HG02938 (cell line): ENCODE measurements at regions not wholly inside any gene's neighbourhood (a gene's known extent, or its start where the extent isn't known, plus 50 kb on each side); places are given as distances from the start of the nearest gene placed in this dataset.
A peak's percentile ranks its signal among the peaks of the same experiment; 100 is the strongest.
"Not testable (repeated sequence)": the region's sequence is repeated elsewhere in the genome, so short reads cannot be mapped to it uniquely, and the experiment has no call there.

Experiments
- ATAC-seq: cut with Tn5 transposase; IDR thresholded peaks from one replicate; pipeline ENCODE4 v1.9.1; 2021; ENCODE audit warnings: mild to moderate bottlenecking, moderate library complexity; ENCODE audit not compliant: unreplicated experiment

- ATAC-seq: no peak
Measured at GRCh38 chr18:60020107-60020925, 120.5 kb downstream of the PMAIP1 start.

DNA sequence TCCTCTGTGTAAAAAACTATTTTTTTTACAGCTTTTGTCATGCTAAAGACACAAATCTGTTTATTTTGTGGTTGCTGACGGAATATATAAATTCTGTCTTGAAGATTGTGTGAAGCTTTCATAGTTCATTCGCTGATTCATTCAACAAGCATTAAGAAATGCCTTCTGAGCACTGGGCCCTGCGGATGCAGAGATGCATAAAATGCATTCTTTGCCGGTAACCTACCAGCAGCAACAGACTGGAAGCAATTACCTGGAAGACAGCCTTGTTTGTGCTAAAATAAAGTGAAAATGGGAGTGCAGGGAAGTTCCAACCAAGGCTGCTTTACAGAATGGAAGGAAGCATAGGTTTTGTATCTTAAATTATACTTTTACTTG lies 119.7 kb downstream of the PMAIP1 start:
- no peak for ATAC-seq

DNA sequence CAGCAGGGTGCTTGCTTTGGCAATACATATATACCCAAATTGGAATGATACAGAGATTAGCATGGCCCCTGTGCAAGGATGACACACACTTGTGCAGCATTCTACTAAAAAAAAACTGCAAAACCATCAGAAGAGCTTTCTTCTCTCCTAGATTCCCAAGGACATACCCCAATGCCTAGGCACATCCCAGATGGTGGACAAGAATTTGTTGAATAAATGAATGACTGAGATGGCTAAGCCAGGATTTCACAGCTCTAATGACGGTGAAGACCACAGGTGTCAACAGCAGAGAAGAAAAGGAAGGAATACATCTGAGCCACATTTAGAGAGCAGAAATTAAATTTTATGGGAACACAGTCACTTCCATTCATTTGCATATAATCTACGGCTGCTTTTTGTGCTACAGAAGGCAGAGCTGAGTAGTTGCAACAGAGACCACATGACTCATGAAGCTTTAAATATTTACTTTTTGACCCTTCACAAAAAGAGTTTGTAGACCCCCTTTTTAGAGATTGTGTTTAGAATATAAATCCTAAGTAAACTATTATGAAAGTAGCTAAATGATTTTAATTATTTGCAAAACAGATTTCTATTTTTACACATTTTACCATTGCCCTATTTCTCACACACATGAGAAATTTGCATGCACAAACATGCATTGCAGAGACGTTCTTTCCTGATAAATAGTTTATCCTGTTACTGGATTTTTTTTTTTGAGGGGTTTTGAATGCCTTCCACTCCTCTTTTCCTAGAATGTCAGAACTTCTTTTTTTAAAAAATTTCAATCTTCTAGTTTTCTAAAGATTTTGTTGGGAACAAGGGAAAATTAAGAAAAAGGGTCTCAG lies 119.0 kb downstream of the PMAIP1 start:
- ATAC-seq: no peak

DNA sequence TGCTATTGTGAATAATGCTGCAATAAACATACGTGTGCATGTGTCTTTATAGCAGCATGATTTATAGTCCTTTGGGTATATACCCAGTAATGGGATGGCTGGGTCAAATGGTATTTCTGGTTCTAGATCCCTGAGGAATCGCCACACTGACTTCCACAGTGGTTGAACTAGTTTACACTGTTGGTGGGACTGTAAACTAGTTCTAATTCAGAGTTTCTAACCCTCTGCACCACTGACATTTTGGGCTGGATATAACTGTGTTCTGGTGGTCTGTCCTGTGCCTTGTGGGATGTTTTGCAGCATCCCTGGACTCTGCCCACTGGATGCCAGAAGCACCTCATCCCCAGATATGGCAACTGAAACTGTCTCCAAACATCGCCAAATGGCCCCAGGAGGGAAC lies 118.3 kb downstream of the PMAIP1 start:
- not testable (repeated sequence) for ATAC-seq

DNA sequence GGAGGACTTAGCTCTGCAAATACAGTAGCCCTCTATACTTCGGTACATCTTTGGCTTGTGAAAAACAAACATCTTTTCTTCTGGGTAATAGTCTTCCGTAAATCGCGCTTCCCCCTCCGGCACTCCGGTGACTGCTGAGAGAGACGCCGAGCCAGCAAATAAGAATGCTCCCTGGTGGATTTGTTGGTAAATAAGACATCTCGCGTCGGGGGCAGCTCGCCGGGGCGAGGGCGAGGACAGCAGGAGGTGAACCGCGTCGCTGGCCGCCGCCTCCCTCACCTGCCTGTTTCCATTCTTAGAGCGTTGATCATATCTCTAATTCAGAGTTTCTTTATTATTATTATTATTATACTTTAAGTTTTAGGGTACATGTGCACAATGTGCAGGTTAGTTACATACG lies 117.6 kb downstream of the PMAIP1 start:
- ATAC-seq: no peak

GRCh38 chr18:60015826-60016225 lies 116.0 kb downstream of the PMAIP1 start:
- not testable (repeated sequence) for ATAC-seq

DNA sequence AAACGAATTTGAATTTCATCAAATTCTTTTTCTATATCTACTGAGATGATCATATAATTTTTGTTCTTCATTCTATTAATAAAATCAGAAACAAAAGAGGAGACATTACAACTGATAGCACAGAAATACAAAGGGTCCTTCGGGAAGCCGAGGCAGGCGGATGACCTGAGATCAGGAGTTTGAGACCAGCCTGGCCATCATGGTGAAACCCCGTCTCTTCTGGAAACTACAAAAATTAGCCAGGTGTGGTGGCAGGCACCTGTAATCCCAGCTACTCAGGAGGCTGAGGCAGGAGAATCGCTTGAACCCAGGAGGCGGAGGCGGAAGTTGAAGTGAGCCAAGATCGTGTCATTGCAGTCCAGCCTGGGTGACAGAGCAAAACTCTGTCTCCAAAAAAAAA lies 113.4 kb downstream of the PMAIP1 start:
- ATAC-seq: not testable (repeated sequence)

DNA sequence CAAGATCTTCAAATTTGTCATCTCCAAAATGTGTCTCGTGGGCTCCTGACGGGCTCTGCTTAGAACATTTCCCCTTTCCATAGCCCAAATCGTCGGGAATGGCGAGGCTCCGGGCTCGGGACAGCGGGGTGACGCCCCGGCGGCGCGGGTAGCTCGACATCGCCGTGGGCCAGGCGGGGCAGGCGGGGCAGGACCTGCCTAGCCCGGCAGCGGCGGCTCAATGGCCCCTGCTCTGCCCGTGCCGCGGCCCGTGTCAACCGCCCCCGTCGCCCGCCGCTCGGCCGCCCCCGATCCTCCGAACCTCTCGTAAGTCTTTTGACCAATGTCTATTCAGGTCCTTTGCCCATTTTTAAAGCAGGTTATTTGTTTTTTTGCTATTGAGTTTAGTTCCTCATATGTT lies 111.2 kb downstream of the PMAIP1 start:
- ATAC-seq: no peak

- no peak for ATAC-seq
Measured at GRCh38 chr18:60010513-60010912, 110.7 kb downstream of the PMAIP1 start.

DNA sequence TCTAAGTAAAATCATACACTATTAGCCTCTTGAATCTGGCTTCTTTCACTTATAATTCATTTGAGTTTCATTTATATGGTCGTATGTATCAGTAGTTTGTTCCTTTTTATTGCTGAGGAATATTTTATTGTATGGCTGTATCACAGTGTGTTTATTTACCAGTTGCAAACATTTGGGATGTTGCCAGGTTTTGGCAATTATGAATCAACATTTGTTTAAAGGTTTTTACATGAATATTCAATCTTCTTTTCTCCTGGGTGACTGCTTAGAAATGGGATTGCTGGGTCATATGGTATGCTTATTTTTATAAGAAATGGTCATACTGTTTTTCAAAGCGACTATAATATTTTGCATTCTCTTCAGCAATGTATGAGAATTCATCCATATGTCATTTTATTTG lies 107.9 kb downstream of the PMAIP1 start:
- no peak for ATAC-seq

DNA sequence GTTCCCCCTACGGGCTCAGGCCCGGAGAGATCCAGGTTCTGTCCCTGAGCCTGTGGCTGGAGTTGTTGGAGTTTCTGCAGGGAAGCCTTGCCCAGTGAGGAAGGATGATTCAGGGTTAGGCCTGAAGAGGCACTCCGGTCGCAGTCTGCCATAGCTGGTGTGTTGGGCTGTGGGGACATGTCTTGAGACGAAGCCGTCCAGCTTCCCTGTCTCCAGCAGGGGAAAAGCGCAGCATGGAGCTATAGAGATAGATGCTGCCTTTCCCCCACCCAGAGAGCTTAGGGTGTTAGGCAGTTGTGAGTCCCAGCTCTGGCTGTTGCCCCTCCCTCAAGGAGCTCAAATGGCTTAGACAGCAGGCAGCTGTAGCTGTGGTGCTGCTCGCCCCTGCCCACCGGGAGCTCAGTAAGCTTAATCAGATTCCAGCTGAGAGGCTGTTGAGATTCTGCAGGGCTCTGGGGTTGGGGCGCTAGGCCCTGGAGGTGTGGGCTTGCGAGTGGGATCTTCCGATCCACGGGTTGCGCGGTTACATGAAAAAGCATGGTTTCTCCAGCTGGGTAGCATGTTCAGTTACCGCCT lies 103.9 kb downstream of the PMAIP1 start:
- no peak for ATAC-seq

- ATAC-seq: peak; percentile 77
Measured at GRCh38 chr18:59996370-59996966, 96.7 kb downstream of the PMAIP1 start.

DNA sequence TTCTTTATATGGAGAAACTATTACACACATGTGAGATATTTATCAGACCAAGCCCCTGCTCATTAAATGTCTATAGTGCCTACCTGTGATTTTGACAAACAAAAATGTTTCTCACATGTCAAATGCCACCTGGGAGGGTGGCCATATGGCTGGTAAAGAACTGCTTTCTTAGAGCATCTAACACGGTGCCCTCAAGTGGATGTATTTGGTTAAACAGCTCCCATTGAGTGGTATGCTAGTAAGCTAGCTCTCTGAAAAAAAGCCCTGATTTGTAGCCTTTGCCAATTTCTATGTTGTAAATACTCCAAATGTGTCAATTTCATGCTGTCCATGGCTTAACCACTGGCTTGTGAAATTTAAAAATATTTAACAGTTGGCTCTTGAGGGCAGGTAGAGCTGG lies 94.6 kb downstream of the PMAIP1 start:
- ATAC-seq: peak; percentile 45

GRCh38 chr18:59993560-59993959 lies 93.8 kb downstream of the PMAIP1 start:
- no peak for ATAC-seq

DNA sequence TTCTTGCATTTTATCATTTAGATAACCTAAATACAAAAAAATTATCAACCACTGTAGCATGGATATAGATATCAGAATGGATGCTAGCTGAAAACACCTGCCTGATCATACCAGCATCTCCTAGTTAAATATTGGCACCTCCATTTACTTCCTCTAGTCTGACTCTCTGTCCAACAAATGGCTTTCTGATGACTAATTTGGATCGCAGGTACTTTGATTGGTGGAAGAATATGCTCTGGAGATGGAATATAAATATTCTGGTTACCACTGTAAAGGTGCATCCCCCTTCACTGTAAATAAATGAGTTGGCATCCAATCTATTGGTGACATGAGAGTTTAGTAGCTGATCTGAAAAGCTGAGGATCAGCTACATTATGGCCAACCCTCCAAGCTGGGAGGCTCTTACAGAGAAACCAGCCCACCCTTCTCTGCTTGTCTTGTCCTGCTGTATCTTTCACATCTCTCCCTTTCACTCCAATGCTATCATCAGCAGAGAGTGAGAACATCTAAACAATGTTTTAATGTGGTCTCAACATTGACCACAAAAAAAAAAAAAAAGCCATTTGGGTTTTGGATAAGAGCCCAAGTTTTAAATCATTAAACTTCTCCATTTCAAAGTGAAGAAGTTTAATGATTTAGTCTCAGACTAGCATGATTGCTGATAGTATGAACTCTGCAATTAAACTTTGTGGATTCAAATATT lies 90.5 kb downstream of the PMAIP1 start:
- ATAC-seq: no peak

DNA sequence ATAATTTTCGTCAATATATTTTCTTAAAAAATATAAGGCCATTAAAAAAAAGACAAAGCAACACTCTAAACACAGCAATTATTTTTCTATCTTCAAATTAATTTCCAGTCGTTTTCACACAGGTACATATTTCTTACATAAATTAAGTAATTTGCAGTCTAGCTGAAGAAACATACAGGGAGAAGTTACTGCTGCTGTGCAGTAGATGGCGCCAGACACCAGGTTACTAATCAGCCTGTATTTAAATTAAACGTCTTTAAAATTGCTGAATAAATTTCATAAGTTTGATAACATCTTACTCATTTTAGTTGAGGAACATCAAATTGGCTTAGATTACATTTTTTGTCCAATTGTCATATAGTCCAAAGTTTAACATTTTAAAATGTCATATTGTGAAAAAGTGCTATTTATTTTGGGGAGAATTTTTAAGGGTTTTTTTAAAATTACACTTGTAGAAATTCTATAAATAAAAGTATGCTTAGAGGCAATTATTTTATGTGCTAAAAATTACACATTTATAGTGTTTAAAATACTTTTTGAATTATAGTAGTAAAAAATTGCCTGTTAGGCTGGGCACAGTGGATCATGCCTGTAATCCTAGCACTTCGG lies 88.4 kb downstream of the PMAIP1 start:
- no peak for ATAC-seq

DNA sequence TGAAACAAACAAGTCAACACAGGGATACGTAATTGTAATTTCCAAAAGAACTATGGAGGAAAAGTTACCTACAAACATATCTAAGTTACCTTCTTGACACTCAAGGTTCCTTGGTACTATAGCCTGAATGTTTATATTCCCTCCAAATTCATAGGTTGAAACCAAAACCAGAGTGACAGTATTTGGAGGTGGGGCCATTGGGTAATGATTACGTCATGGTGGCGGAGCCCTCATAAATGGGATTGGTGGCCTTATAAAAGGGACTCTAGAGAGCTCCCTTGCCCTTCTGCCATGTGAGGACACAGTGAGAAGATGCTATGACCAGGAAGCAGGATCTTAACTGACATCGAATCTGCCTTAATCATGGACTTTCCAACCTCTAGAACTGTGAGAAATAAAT lies 87.3 kb downstream of the PMAIP1 start:
- ATAC-seq: no peak

- no peak for ATAC-seq
Measured at GRCh38 chr18:59986139-59986538, 86.3 kb downstream of the PMAIP1 start.

DNA sequence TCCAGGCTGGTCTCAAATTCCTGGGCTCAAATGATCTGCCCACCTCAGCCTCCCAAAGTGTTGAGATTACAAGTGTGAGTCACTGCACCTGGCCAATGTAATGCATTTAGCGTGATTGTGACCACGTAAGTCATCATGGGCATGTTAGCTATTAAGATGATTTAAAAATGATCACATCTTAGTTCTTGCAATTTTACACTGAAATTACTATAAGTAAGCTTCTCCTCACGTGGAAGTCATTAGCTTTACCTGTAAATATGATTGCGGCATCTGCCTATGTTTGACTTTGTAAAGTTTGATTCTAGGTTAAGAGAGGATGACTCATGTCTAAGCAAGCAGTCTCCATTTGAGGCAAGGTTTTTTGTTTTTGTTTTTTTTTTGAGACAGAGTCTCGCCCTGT lies 85.5 kb downstream of the PMAIP1 start:
- no peak for ATAC-seq

DNA sequence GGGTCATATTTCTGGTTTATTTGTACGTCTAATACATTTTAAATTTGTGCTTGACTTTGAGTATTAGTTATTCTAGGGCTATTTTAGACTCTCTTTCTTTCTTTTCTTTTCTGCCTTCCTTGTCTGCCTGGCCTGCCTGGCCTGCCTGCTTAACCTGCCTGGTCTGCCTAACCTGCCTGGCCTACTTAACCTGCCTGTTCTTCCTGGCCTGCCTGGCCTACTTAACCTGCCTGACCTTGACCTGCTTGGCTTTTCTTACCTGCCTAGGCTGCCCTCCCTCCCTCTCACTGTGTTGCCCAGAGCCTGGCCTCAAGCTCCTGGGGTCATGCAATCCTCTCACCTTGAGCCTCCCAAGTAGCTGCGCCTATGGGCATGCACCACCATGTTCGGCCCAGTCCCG lies 83.7 kb downstream of the PMAIP1 start:
- ATAC-seq: no peak
